Sigmoid colon (tissue), 4 donors: ENCODE measurements at regions not wholly inside any gene's neighbourhood (a gene's known extent, or its start where the extent isn't known, plus 50 kb on each side); places are given as distances from the start of the nearest gene placed in this dataset.

Source experiments
- CTCF ChIP-seq, 4 experiments: fragments of 450-650 bp in 3 of 4; fragments of 200-600 bp in 1 of 4; IDR thresholded peaks; one replicate each; pipeline ENCODE4 v1.5.1; 2016 to 2019; ENCODE audit warnings: antibody characterized with exemption in 4 of 4, mild to moderate bottlenecking in 3 of 4, moderate library complexity in 2 of 4
- EP300 ChIP-seq, 4 donors: sonication (generic); formaldehyde crosslinking; IDR thresholded peaks; one replicate each; pipeline ENCODE4 v1.6.1; 2017; ENCODE audit warnings: antibody characterized with exemption in 4 of 4
- POLR2A ChIP-seq, 2 donors: fragments of 450-650 bp; IDR thresholded peaks; one replicate each; pipeline ENCODE4 v1.6.1; 2016; ENCODE audit warnings: antibody characterized with exemption in 2 of 2, mild to moderate bottlenecking in 2 of 2, moderate library complexity in 2 of 2

GRCh38 chr6:122258839-122259238 is 140.6 kb upstream of the HSF2 start:
- TF ChIP-seq CTCF (IDR thresholded peaks at IDR 0.05) (no peak), POLR2A (IDR thresholded peaks at IDR 0.05) (no peak), EP300 (IDR thresholded peaks at IDR 0.05) (no peak)
